Cardiac fibroblast (primary cell): ENCODE measurements at regions not wholly inside any gene's neighbourhood (a gene's known extent, or its start where the extent isn't known, plus 50 kb on each side); places are given as distances from the start of the nearest gene placed in this dataset.

Experiments
- DNase-seq, 2 donors: peaks; one replicate each; pipeline versions ENCODE4 v3.0.0 to v3.0.0-alpha.2; 2010; ENCODE audit warnings: low read depth in 2 of 2
- H3K4me3 ChIP-seq, 2 donors: replicated peaks in 1 of 2; 1 replicate in 1 of 2; 2 replicates in 1 of 2; pipeline ENCODE4 v1.5.1; 2011; ENCODE audit warnings: low read depth in 2 of 2, low read length in 2 of 2, mild to moderate bottlenecking in 2 of 2, moderate library complexity in 1 of 2
- CTCF ChIP-seq: IDR thresholded peaks from one replicate; pipeline ENCODE4 v1.5.1; 2011; ENCODE audit warnings: low read depth, mild to moderate bottlenecking, low read length, inconsistent platforms

- no peak for TF ChIP-seq CTCF
- peak; percentile 13 to 15 for DNase-seq
- no peak overlapping the region for H3K4me3 ChIP-seq
These were observed 289.9 kb upstream of the KITLG start for GRCh38 chr12:88870000-88870737.

GRCh38 chr12:88868050-88868449 is 287.8 kb upstream of the KITLG start:
- no peak overlapping the region for H3K4me3 ChIP-seq
- DNase-seq, result peak in 1 of 2 donors; percentile 16
- no peak for TF ChIP-seq CTCF

GRCh38 chr12:88867510-88867909 is 287.2 kb upstream of the KITLG start:
- no peak for DNase-seq
- TF ChIP-seq CTCF, result no peak
- no peak overlapping the region for H3K4me3 ChIP-seq

GRCh38 chr12:88866881-88867280 is 286.6 kb upstream of the KITLG start:
- no peak for TF ChIP-seq CTCF
- no peak for DNase-seq
- H3K4me3 ChIP-seq, result no peak overlapping the region

GRCh38 chr12:88865537-88865936 is 285.3 kb upstream of the KITLG start:
- DNase-seq, result no peak
- no peak overlapping the region for H3K4me3 ChIP-seq
- TF ChIP-seq CTCF, result no peak

- no peak overlapping the region for H3K4me3 ChIP-seq
- no peak for TF ChIP-seq CTCF
- DNase-seq, result no peak
These were observed 280.6 kb upstream of the KITLG start for GRCh38 chr12:88860851-88861250.

- no peak overlapping the region for H3K4me3 ChIP-seq
- TF ChIP-seq CTCF, result no peak
- DNase-seq, result no peak
These were observed 275.9 kb upstream of the KITLG start for GRCh38 chr12:88856201-88856600.
